GM19239 (cell line): ENCODE measurements at regions not wholly inside any gene's neighbourhood (a gene's known extent, or its start where the extent isn't known, plus 50 kb on each side); places are given as distances from the start of the nearest gene placed in this dataset.
A peak's percentile ranks its signal among the peaks of the same experiment; 100 is the strongest.
"Not testable (repeated sequence)": the region's sequence is repeated elsewhere in the genome, so short reads cannot be mapped to it uniquely, and the experiment has no call there.

ENCODE experiments used
- DNase-seq: peaks from one replicate; pipeline ENCODE4 v3.0.0; 2011; ENCODE audit warnings: low spot score; ENCODE audit not compliant: insufficient read length
- FAIRE-seq: peaks from 2 replicates; lab custom pipeline; 2011; peaks lifted over from hg19 to GRCh38; lab: Jason Lieb, UNC

DNA sequence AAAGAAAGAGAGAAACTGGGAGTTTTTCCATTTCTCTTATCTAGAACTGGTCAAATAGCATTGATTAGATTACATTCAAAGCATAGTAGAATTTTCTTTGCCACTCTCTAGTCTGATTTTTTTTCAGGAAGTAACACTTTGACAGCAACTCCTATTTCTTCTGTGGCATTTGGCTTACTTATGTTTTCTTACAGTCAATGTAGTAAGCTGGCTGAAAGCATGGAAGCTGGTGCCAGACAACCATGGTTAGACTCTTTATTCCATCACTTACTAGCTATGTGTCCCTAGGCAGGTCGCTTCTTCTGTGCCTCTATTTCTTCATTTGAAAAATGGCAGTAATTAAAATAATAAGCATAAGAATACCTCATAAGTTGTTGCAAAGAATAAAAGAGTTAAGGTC lies 54.2 kb upstream of the OPRM1 start:
- FAIRE-seq (no peak), DNase-seq (no peak)

GRCh38 chr6:153980171-153980570 lies 58.9 kb upstream of the OPRM1 start:
- DNase-seq = no peak
- FAIRE-seq = no peak

DNA sequence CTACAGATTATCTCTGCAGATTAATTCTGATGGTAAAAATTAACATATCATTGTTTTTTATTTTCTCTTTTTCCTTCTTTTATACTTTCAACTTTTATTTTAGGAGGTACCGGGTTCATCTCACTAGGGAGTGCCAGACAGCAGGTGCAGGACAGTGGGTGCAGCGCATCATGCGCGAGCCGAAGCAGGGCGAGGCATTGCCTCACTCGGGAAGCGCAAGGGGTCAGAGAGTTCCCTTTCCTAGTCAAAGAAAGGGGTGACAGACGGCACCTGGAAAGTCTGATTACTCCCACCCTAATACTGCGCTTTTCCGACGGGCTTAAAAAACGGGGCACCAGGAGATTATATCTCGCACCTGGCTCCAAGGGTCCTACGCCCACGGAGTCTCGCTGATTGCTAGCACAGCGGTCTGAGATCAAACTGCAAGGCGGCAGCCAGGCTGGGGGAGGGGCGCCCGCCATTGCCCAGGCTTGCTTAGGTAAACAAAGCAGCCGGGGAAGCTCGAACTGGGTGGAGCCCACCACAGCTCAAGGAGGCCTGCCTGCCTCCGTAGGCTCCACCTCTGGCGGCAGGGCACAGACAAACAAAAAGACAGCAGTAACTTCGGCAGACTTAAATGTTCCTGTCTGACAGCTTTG lies 60.0 kb upstream of the OPRM1 start:
- DNase-seq, FAIRE-seq: not testable (repeated sequence)

GRCh38 chr6:153976921-153977693 lies 61.9 kb upstream of the OPRM1 start:
- no peak for DNase-seq
- FAIRE-seq = no peak

- FAIRE-seq = no peak
Measured at GRCh38 chr6:153966001-153966400, 73.0 kb upstream of the OPRM1 start.

DNA sequence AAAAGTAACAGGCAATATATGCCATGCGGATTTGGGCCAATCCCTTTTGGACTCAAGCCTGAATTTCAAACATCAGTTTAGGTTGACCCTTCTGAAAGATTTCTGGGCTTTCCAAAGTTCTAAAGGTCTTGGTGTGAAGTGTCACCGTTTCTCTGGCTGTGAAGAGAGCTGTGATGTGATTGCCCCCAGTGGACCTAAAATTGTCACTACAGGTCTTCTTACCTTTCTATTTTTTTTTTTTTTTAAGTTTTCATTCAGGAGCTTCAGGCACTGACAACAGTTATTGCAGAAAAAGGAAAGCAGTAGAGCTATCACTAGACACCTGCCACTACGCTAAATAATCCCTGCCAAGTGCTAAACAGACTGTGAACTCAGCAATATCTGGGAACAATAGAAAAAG lies 75.7 kb upstream of the OPRM1 start:
- FAIRE-seq (no peak), DNase-seq (no peak)

More at GRCh38 chr6:153966001-153966400, 73.0 kb upstream of the OPRM1 start:
- no peak for DNase-seq

DNA sequence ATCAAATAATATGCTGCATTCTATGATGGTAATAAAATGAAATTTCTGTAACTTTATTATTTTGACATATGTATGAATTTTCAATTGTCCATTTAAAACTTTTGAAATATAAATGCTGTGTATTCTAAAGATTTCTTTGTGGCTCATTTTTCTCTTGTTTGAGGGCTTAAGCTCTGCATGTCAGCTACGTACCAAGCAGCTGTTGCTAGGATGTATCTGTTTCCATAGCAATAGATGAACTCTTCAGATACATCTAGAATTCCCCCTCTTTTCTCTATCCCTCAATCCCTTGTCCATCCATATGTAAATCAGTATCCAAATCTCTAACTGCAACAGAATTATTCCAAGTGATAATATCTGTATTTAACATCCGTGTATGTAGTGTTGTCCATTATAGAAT lies 76.5 kb upstream of the OPRM1 start:
- DNase-seq = no peak
- no peak for FAIRE-seq

- FAIRE-seq (no peak), DNase-seq (no peak)
Measured at GRCh38 chr6:153960741-153961140, 78.3 kb upstream of the OPRM1 start.

GRCh38 chr6:153960281-153960680 lies 78.8 kb upstream of the OPRM1 start:
- no peak for FAIRE-seq

GRCh38 chr6:153959276-153959675 lies 79.8 kb upstream of the OPRM1 start:
- FAIRE-seq (no peak), DNase-seq (no peak)

More at GRCh38 chr6:153960281-153960680, 78.8 kb upstream of the OPRM1 start:
- no peak for DNase-seq

GRCh38 chr6:153958860-153959259 lies 80.2 kb upstream of the OPRM1 start:
- DNase-seq = no peak
- FAIRE-seq = no peak

GRCh38 chr6:153957394-153957793 lies 81.6 kb upstream of the OPRM1 start:
- FAIRE-seq = peak; percentile 48
- DNase-seq = no peak

DNA sequence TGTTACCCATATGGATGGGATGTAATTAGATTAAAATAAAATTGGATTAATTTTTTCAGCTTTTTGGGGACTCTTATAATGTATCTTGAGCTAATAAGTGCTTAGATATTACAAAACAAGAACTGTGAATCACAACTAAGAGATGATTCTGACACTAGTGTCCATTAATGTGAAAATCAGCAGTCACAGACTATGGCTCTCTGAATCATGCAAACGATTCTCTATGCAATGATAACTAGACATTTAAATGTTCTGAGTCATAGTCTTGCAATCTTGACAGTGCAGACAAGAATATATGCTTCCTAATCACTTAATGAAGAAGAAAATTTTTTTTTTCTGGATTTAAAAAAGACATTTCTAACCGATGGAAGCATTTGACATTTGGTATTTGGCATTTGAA lies 82.2 kb upstream of the OPRM1 start:
- DNase-seq = no peak
- FAIRE-seq = no peak

GRCh38 chr6:153949616-153950015 lies 89.4 kb upstream of the OPRM1 start:
- FAIRE-seq = no peak
- no peak for DNase-seq

DNA sequence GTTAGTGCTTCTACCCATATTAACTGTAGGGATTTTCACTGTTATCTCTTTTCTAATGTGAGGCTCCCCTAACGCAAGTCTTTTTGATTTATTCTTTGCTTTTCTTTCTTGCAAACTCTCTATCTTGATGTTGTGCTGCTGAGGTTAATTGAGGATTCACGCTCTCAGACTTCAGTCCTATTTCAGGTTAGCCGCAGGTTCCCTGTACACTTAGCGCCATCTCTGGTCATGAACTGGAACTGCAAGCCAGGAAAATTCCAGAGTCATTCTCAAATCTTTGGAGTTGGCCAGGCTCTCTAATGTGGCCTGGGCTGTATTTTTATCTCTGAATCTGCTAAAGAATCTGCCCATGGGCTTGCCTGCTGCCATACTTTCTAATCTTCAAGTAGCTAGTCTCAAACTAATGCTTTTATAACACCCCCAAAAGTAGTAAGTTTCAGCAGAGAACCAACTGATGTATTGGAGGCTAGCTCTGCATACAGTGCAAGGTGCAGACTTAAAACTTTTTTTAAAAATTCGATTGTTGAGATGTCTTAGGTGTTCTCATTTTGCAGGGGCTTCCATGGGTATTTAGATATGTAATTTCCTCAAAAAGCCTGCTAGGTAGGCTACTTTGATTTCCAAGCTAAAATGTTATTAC lies 91.1 kb upstream of the OPRM1 start:
- FAIRE-seq (peak; percentile 89), DNase-seq (peak; percentile 4)

DNA sequence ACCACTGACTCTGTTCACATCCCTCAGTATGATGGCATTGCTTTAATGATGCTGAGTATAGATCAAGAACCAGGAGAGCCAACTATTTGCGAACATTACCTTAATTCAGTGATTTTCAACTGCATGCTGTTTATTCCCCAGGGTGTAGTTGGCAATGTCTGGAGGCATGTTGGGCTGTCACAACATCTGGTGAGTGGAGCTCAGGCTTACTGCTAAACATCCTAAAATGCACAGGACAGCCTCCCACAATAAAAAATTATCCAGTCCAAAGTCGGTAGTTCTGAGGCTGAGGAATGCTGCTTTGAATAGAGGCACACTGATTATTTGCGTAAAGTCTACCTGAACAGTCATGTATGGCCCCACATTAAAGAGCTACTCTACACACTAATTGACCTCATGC lies 94.8 kb upstream of the OPRM1 start:
- FAIRE-seq (no peak), DNase-seq (no peak)

GRCh38 chr6:153942361-153942760 lies 96.7 kb upstream of the OPRM1 start:
- no peak for DNase-seq

GRCh38 chr6:153941768-153942167 lies 97.3 kb upstream of the OPRM1 start:
- FAIRE-seq (no peak), DNase-seq (no peak)

More at GRCh38 chr6:153942361-153942760, 96.7 kb upstream of the OPRM1 start:
- FAIRE-seq = no peak

GRCh38 chr6:153938876-153939275 lies 100.2 kb upstream of the OPRM1 start:
- DNase-seq (no peak), FAIRE-seq (no peak)

DNA sequence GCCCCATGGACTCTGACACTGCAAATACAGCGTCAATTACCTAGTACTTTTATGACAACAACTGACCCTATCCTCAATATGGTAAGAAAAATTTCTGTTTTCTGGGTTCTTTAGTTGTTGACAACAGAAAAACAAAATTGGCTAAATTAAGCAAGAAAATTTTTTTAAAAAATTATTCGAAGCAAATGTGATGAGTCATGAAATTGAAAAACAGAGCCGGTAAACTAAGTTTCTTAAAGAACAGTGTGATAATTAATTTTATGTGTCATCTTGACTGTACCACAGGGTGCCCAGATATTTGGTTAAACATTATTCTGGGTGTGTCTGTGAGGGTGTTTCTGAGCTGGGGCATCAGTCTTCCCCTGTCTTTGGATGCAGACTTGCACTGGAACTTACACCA lies 107.6 kb upstream of the OPRM1 start:
- no peak for DNase-seq
- no peak for FAIRE-seq

GRCh38 chr6:153927867-153928266 lies 111.2 kb upstream of the OPRM1 start:
- no peak for FAIRE-seq
- DNase-seq = no peak
